T-cell (primary cell): ENCODE measurements at regions not wholly inside any gene's neighbourhood (a gene's known extent, or its start where the extent isn't known, plus 50 kb on each side); places are given as distances from the start of the nearest gene placed in this dataset.

ENCODE experiments used
- ATAC-seq, 4 experiments: fragments of 200-7000 bp in 3 of 4; fragments of 150-1000 bp in 1 of 4; cut with Tn5 transposase; replicated peaks in 1 of 4; 1 replicate in 3 of 4; 2 replicates in 1 of 4; pipeline ENCODE4 v1.10.0; 2021; ENCODE audit warnings: moderate library complexity in 3 of 4, mild to moderate bottlenecking in 2 of 4, moderate number of reproducible peaks in 1 of 4
- CTCF ChIA-PET, 2 donors: fragments of 300-600 bp; sonication (Branson Sonifier 250); formaldehyde crosslinking; loops; one replicate each; lab custom pipeline; 2022; ENCODE audit warnings: antibody characterized with exemption in 2 of 2; lab: Charles Lee
- POLR2A ChIA-PET, 2 donors: fragments of 300-600 bp; sonication (Branson Sonifier 250); formaldehyde crosslinking; loops; one replicate each; lab custom pipeline; 2022; ENCODE audit warnings: antibody characterized with exemption in 2 of 2; lab: Charles Lee
- DNase-seq, 35 experiments: peaks; one replicate each; pipeline versions ENCODE4 v3.0.0 to v3.0.0-alpha.2; 2013 to 2023
- H3K27ac ChIP-seq: one replicate; pipeline ENCODE4 v1.5.1; 2013; ENCODE audit warnings: low read length
- H3K27me3 ChIP-seq, 2 experiments: replicated peaks in 1 of 2; 1 replicate in 1 of 2; 2 replicates in 1 of 2; pipeline versions ENCODE4 v1.6.1 to v1.7.0; 2013; ENCODE audit warnings: low read length in 1 of 2, mixed read lengths in 1 of 2; ENCODE audit not compliant: control insufficient read depth in 2 of 2, insufficient read depth in 2 of 2; ENCODE audit errors: extremely low read depth in 1 of 2
- H3K36me3 ChIP-seq, 2 donors: 1 replicate in 1 of 2; 2 replicates in 1 of 2; pipeline versions ENCODE4 v1.6.1 to v1.7.0; 2013; ENCODE audit warnings: low read length in 1 of 2; ENCODE audit not compliant: control insufficient read depth in 2 of 2, insufficient read depth in 1 of 2; ENCODE audit errors: extremely low read depth in 1 of 2
- H3K4me1 ChIP-seq, 2 experiments: 1 replicate in 1 of 2; 2 replicates in 1 of 2; pipeline versions ENCODE4 v1.6.1 to v1.7.0; 2013; ENCODE audit warnings: low read length in 2 of 2, mixed read lengths in 1 of 2; ENCODE audit not compliant: insufficient read depth in 2 of 2, control insufficient read depth in 1 of 2; ENCODE audit errors: extremely low read depth in 1 of 2
- H3K4me3 ChIP-seq, 2 donors: 1 replicate in 1 of 2; 2 replicates in 1 of 2; pipeline versions ENCODE4 v1.5.1 to v1.7.0; 2013; ENCODE audit warnings: mild to moderate bottlenecking in 2 of 2, low read length in 1 of 2, moderate library complexity in 1 of 2; ENCODE audit not compliant: control insufficient read depth in 1 of 2; ENCODE audit errors: extremely low read depth in 1 of 2
- H3K9me3 ChIP-seq: 2 replicates; pipeline ENCODE4 v1.7.0; 2013
- H3K27ac Mint-ChIP-seq, 2 donors: one replicate each; pipeline ENCODE4 v1.8.0; 2020 to 2021; ENCODE audit warnings: mild to moderate bottlenecking in 2 of 2, mixed read lengths in 2 of 2
- H3K27me3 Mint-ChIP-seq, 2 donors: one replicate each; pipeline ENCODE4 v1.8.0; 2021 to 2022; ENCODE audit warnings: mixed read lengths in 2 of 2
- H3K36me3 Mint-ChIP-seq: one replicate; pipeline ENCODE4 v1.8.0; 2021; ENCODE audit warnings: mixed read lengths
- H3K4me1 Mint-ChIP-seq, 3 donors: one replicate each; pipeline ENCODE4 v1.8.0; 2020 to 2022; ENCODE audit warnings: mixed read lengths in 3 of 3, mild to moderate bottlenecking in 1 of 3
- H3K4me3 Mint-ChIP-seq, 3 donors: one replicate each; pipeline ENCODE4 v1.8.0; 2020 to 2022; ENCODE audit warnings: mild to moderate bottlenecking in 3 of 3, mixed read lengths in 3 of 3, moderate library complexity in 3 of 3
- H3K9me3 Mint-ChIP-seq, 3 donors: one replicate each; pipeline ENCODE4 v1.8.0; 2020 to 2022; ENCODE audit warnings: mixed read lengths in 3 of 3
- WGBS: methylation state at CpG from one replicate; pipeline ENCODE4 v1.1.5; 2013; ENCODE audit warnings: missing lambda C conversion rate; ENCODE audit not compliant: insufficient coverage; 5-methylcytosine and 5-hydroxymethylcytosine counted together

DNA sequence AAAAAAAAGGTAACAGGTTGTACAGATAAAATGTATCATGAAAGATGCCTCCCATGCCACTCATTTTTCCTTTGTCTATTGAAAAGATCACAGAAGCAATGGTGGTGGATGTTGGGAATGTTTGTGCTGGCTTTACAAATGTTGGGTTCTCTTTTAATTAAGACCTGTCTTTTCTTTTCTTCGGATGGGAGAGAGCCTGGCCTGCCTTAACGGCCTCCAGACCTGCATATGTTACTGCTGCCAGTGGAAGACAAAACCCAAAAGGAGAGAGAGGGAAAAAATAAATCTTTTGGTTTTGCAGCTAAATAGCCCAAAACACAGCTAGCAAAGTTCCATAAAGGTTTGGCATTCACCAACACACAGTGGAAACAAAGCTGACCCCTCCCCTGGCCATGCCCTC lies 50.5 kb upstream of the FZD7 start:
- H3K4me1 ChIP-seq: peaks cover 0 to 4% of the 10 kb centered on the region in 2 experiments
- Mint-ChIP-seq H3K36me3 (no peaks in the 10 kb centered on the region), H3K27ac (no peak overlapping the region), H3K4me1 (no peaks in the 10 kb centered on the region), H3K27me3 (peaks cover 8 to 10% of the 10 kb centered on the region in 2 donors), H3K9me3 (no peaks in the 10 kb centered on the region), H3K4me3 (no peak overlapping the region)
- WGBS: 83% methylated on average over 2 of the region's 2 CpGs
- DNase-seq: no peak
- ChIA-PET CTCF (no interaction called here), POLR2A (no interaction called here)
- peaks cover 0 to 13% of the 10 kb centered on the region in 2 experiments for H3K27me3 ChIP-seq
- H3K9me3 ChIP-seq: no peaks in the 10 kb centered on the region
- no peak overlapping the region for H3K4me3 ChIP-seq
- ATAC-seq: no peak
- H3K36me3 ChIP-seq: no peaks in the 10 kb centered on the region
- H3K27ac ChIP-seq: no peak overlapping the region

DNA sequence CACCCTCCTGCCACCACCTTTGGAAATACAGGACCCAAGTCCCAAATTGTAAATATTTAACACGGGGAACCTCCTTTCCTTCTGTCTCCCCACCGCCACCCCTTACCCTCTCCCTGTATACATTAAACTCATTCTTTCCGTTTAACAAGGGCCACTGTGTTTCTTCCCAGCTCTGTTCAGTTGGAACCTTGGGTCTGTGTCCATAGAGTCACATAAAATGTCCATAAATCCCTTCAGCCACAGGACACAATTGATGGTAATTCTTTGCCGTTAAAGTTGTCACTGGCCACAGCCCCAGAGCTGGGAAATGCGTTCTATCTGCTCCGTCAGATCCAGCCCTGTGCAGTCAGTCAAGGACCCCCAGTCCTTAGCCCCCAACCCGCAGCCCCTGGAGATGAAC lies 49.9 kb upstream of the FZD7 start:
- H3K4me1 ChIP-seq: peaks cover 0 to 4% of the 10 kb centered on the region in 2 experiments
- CTCF ChIA-PET: no interaction called here
- no peak for DNase-seq
- Mint-ChIP-seq H3K27me3 (peaks cover 8 to 9% of the 10 kb centered on the region in 2 donors), H3K36me3 (no peaks in the 10 kb centered on the region), H3K27ac (no peak overlapping the region), H3K9me3 (no peaks in the 10 kb centered on the region), H3K4me1 (no peaks in the 10 kb centered on the region), H3K4me3 (no peak overlapping the region)
- ATAC-seq: no peak
- no peaks in the 10 kb centered on the region for H3K9me3 ChIP-seq
- H3K27ac ChIP-seq: no peak overlapping the region
- 66% methylated on average over 5 of the region's 7 CpGs for WGBS
- H3K36me3 ChIP-seq: no peaks in the 10 kb centered on the region
- H3K27me3 ChIP-seq: peaks cover 0 to 13% of the 10 kb centered on the region in 2 experiments
- no peak overlapping the region for H3K4me3 ChIP-seq
- POLR2A ChIA-PET: no interaction called here
